K562 (cell line): ENCODE measurements at regions not wholly inside any gene's neighbourhood (a gene's known extent, or its start where the extent isn't known, plus 50 kb on each side); places are given as distances from the start of the nearest gene placed in this dataset.

Experiments
- ATAC-seq: fragments of 200-7000 bp; cut with Tn5 transposase; 3 replicates; pipeline ENCODE4 v1.9.1; 2020; ENCODE audit warnings: moderate library complexity
- BruUV-seq: library from RNA; stranded (reverse); fragments of 400-500 nt; replicated peaks from 2 replicates; lab custom pipeline; 2021; lab: Mats Ljungman, UMichigan
- CTCF ChIA-PET: fragments of 300-600 bp; formaldehyde crosslinking; extraction: SDS; loops from one replicate; lab custom pipeline; 2021; ENCODE audit warnings: low intra/inter-chr PET ratio; lab: Yijun Ruan, JAX
- POLR2A ChIA-PET: fragments of 300-600, 350-650 bp; sonication (Branson Sonifier 250); formaldehyde crosslinking; extraction: SDS; loops from one replicate; lab custom pipeline; 2021; ENCODE audit warnings: antibody characterized with exemption, inconsistent platforms; lab: Yijun Ruan, JAX
- DNase-seq, 4 experiments: peaks; one replicate each; pipeline versions ENCODE4 v3.0.0 to v3.0.0-alpha.2; 2011 to 2018; ENCODE audit warnings: low spot score in 3 of 4, mixed read lengths in 3 of 4; ENCODE audit errors: extremely low read depth in 1 of 4
- FAIRE-seq: peaks from 2 replicates; lab custom pipeline; 2011; peaks lifted over from hg19 to GRCh38; lab: Jason Lieb, UNC
- H2AFZ ChIP-seq: 2 replicates; pipeline ENCODE4 v1.6.0; 2011; ENCODE audit warnings: low read depth, low read length, control low read depth, inconsistent platforms
- H3K27ac ChIP-seq: fragments of 200-600 bp; 3 replicates; pipeline ENCODE4 v1.8.0; 2011; ENCODE audit warnings: low read depth, mild to moderate bottlenecking, control low read depth, inconsistent platforms, low read length, moderate library complexity, mixed read lengths; ENCODE audit errors: extremely low read depth
- H3K27me3 ChIP-seq, 2 experiments: fragments of 300-600 bp in 1 of 2; 2 replicates in 1 of 2; 3 replicates in 1 of 2; pipeline versions ENCODE4 v1.6.0 to v1.8.0; 2011; ENCODE audit warnings: inconsistent platforms in 2 of 2, low read length in 2 of 2, mild to moderate bottlenecking in 1 of 2, mixed read lengths in 1 of 2, moderate library complexity in 1 of 2; ENCODE audit not compliant: control insufficient read depth in 2 of 2, insufficient read depth in 2 of 2
- H3K36me3 ChIP-seq: fragments of 300-600 bp; 3 replicates; pipeline ENCODE4 v1.8.0; 2011; ENCODE audit warnings: mild to moderate bottlenecking, low read length, inconsistent platforms; ENCODE audit not compliant: control insufficient read depth, insufficient read depth
- H3K4me1 ChIP-seq, 2 experiments: fragments of 200-600 bp in 1 of 2; replicated peaks in 1 of 2; 2 replicates in 1 of 2; 3 replicates in 1 of 2; pipeline versions ENCODE4 v1.5.1 to v1.8.0; 2011; ENCODE audit warnings: inconsistent platforms in 2 of 2, low read length in 2 of 2, mild to moderate bottlenecking in 1 of 2, mixed read lengths in 1 of 2, moderate library complexity in 1 of 2; ENCODE audit not compliant: control insufficient read depth in 2 of 2, insufficient read depth in 2 of 2
- H3K4me2 ChIP-seq: 2 replicates; pipeline ENCODE4 v1.6.1; 2011; ENCODE audit warnings: low read length, control low read depth, inconsistent platforms, mixed read lengths; ENCODE audit not compliant: insufficient read depth
- H3K4me3 ChIP-seq: fragments of 200-600 bp; sonication (generic), shearing (Covaris generic); 2 replicates; pipeline ENCODE4 v1.5.1; 2016; ENCODE audit warnings: control low read depth, inconsistent platforms
- H3K79me2 ChIP-seq: fragments of 200-600 bp; 3 replicates; pipeline ENCODE4 v1.8.0; 2011; ENCODE audit warnings: low read length, inconsistent platforms; ENCODE audit not compliant: control insufficient read depth, insufficient read depth
- H3K9ac ChIP-seq, 2 experiments: 2 replicates each; pipeline versions ENCODE4 v1.6.0 to v1.6.1; 2011; ENCODE audit warnings: low read depth in 2 of 2, low read length in 2 of 2, control low read depth in 1 of 2, inconsistent platforms in 1 of 2, mild to moderate bottlenecking in 1 of 2, mixed read lengths in 1 of 2; ENCODE audit not compliant: insufficient read depth in 1 of 2
- H3K9me1 ChIP-seq: one replicate; pipeline ENCODE4 v1.6.0; 2011; ENCODE audit warnings: inconsistent platforms, mild to moderate bottlenecking, low read length, moderate library complexity; ENCODE audit not compliant: control insufficient read depth, insufficient read depth
- H3K9me3 ChIP-seq: replicated peaks from 2 replicates; pipeline ENCODE4 v1.5.1; 2011; ENCODE audit warnings: low read depth, low read length, inconsistent platforms; ENCODE audit not compliant: control insufficient read depth, insufficient read depth
- H4K20me1 ChIP-seq: replicated peaks from 2 replicates; pipeline ENCODE4 v1.6.1; 2011; ENCODE audit warnings: low read length, inconsistent platforms, mixed read lengths; ENCODE audit not compliant: control insufficient read depth, insufficient read depth
- CREBBP ChIP-seq: IDR thresholded peaks from one replicate; pipeline ENCODE4 v1.6.1; 2012; ENCODE audit warnings: low read depth, mild to moderate bottlenecking, control low read depth, inconsistent platforms, low read length
- HNRNPK ChIP-seq: fragments of 200-400 bp; formaldehyde crosslinking; IDR thresholded peaks from one replicate; pipeline ENCODE4 v1.6.1; 2018; ENCODE audit warnings: mild to moderate bottlenecking, low read depth, low read length; ENCODE audit not compliant: poor library complexity, severe bottlenecking
- MNT ChIP-seq, 2 experiments: fragments of 450-650 bp; conservative IDR thresholded peaks; 2 replicates each; pipeline ENCODE4 v1.6.1; 2017; ENCODE audit warnings: mild to moderate bottlenecking in 2 of 2, moderate library complexity in 2 of 2
- PHF8 ChIP-seq: fragments of 200-600 bp; sonication (generic); IDR thresholded peaks from 2 replicates; pipeline ENCODE4 v1.6.1; 2012; ENCODE audit warnings: mixed run types, mild to moderate bottlenecking, inconsistent platforms, low read length, moderate library complexity, borderline replicate concordance
- TFAP4 ChIP-seq: sonication (generic); formaldehyde crosslinking; IDR thresholded peaks from 2 replicates; pipeline ENCODE4 v1.8.0; 2022; ENCODE audit warnings: missing genetic modification reagents, mild to moderate bottlenecking, moderate library complexity, borderline replicate concordance
- TSC22D4 ChIP-seq: fragments of 450-650 bp; IDR thresholded peaks from 2 replicates; pipeline ENCODE4 v1.6.1; 2016; ENCODE audit warnings: missing genetic modification characterization, missing biosample characterization, control low read depth
- ZNF212 ChIP-seq: fragments of 450-650 bp; formaldehyde crosslinking; IDR thresholded peaks from 2 replicates; pipeline ENCODE4 v1.4.0; 2020; ENCODE audit warnings: mild to moderate bottlenecking
- WGBS: fragments of 100-300 bp; shearing (Covaris generic); methylation state at CpG from one replicate; pipeline ENCODE4 v1.1.6; 2016; ENCODE audit warnings: low coverage, mixed read lengths; ENCODE audit not compliant: insufficient coverage; ENCODE audit errors: missing lambda C conversion rate; 5-methylcytosine and 5-hydroxymethylcytosine counted together
- in situ Hi-C: fragments of 300-500 bp; cut with MboI; formaldehyde crosslinking; loops from 4 replicates; pipeline ENCODE4 v1.15.0; 2018; ENCODE audit warnings: inconsistent platforms, mixed read lengths
- intact Hi-C: fragments of 100-400 bp; cut with micrococcal nuclease; formaldehyde crosslinking; loops from 2 replicates; pipeline ENCODE4 v1.14.2; 2022
- TF ChIP-seq, protein P1 (sequence below): fragments of 450-650 bp; IDR thresholded peaks from 2 replicates; pipeline ENCODE4 v1.7.0; 2016; ENCODE audit warnings: borderline replicate concordance

DNA sequence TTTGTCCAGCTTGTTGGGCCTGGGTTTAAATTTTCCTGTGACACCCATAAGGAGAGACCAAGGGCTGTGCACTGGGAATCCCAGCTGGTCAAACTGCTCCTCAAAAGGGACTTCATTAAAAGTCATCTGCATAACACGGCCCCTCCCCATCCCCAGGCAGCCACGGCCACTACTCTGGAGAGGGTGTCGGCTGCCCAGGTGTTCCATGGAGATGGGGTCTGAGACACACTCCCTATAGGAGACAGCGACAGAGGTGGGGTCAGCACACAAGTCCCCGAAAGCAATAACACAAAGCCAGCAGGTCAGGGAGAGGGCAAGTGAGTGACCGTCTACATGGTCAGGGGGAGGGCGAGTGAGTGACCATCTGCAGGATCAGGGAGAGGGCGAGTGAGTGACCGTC, 75.6 kb upstream of the BCL11B start:
- POLR2A ChIA-PET: no interaction called here
- Histone ChIP-seq H3K9ac (no peak overlapping the region), H3K9me3 (no peaks in the 10 kb centered on the region), H3K4me3 (no peak overlapping the region), H3K27ac (no peak overlapping the region)
- intact Hi-C loops: no loop called here
- FAIRE-seq: no peak
- TF ChIP-seq TFAP4 (CRISPR knock-in tag) (no peak), CREBBP (no peak), TSC22D4 (tag) (no peak), MNT (conservative IDR thresholded peaks at IDR 0.05) (no peak), PHF8 (no peak), ZNF212 (CRISPR knock-in tag) (no peak), HNRNPK (no peak)
- TF ChIP-seq, protein P1, sequence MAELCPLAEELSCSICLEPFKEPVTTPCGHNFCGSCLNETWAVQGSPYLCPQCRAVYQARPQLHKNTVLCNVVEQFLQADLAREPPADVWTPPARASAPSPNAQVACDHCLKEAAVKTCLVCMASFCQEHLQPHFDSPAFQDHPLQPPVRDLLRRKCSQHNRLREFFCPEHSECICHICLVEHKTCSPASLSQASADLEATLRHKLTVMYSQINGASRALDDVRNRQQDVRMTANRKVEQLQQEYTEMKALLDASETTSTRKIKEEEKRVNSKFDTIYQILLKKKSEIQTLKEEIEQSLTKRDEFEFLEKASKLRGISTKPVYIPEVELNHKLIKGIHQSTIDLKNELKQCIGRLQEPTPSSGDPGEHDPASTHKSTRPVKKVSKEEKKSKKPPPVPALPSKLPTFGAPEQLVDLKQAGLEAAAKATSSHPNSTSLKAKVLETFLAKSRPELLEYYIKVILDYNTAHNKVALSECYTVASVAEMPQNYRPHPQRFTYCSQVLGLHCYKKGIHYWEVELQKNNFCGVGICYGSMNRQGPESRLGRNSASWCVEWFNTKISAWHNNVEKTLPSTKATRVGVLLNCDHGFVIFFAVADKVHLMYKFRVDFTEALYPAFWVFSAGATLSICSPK: no peak
- TF ChIP-seq, all 486 proteins: peak for 0
- WGBS: 5% methylated on average over 8 of the region's 9 CpGs
- no TSS peak for BruUV-seq
- Histone ChIP-seq H3K9me1 (no peaks in the 10 kb centered on the region), H2AFZ (no peak overlapping the region), H3K27me3 (peaks cover 7 to 73% of the 10 kb centered on the region in 2 experiments; a peak in 4 of 5 replicates), H3K79me2 (no peaks in the 10 kb centered on the region), H3K4me1 (no peaks in the 10 kb centered on the region; a peak in 1 of 5 replicates), H3K4me2 (no peak overlapping the region), H3K36me3 (no peaks in the 10 kb centered on the region), H4K20me1 (no peaks in the 10 kb centered on the region)
- in situ Hi-C loops: no loop called here
- ATAC-seq: no peak
- no peak for DNase-seq
- CTCF ChIA-PET: no interaction called here
